HEK293T (cell line): ENCODE measurements at regions not wholly inside any gene's neighbourhood (a gene's known extent, or its start where the extent isn't known, plus 50 kb on each side); places are given as distances from the start of the nearest gene placed in this dataset.

Experiments used
- ARNT ChIP-seq: fragments of 450-650 bp; IDR thresholded peaks from 2 replicates; pipeline ENCODE4 v1.6.1; 2017; ENCODE audit warnings: mild to moderate bottlenecking
- ELF4 ChIP-seq: fragments of 450-650 bp; IDR thresholded peaks from 2 replicates; pipeline ENCODE4 v1.6.1; 2017; ENCODE audit warnings: antibody characterized with exemption
- FOXM1 ChIP-seq: fragments of 450-650 bp; IDR thresholded peaks from 2 replicates; pipeline ENCODE4 v1.6.1; 2017; ENCODE audit warnings: mild to moderate bottlenecking, borderline replicate concordance
- L3MBTL2 ChIP-seq: fragments of 450-650 bp; conservative IDR thresholded peaks from 2 replicates; pipeline ENCODE4 v1.6.1; 2016; ENCODE audit warnings: mild to moderate bottlenecking
- NFRKB ChIP-seq: fragments of 450-650 bp; IDR thresholded peaks from 2 replicates; pipeline ENCODE4 v1.6.1; 2016; ENCODE audit warnings: mild to moderate bottlenecking, moderate library complexity
- SP1 ChIP-seq: fragments of 450-650 bp; IDR thresholded peaks from 2 replicates; pipeline ENCODE4 v1.6.1; 2017
- SUZ12 ChIP-seq: fragments of 450-650 bp; IDR thresholded peaks from 2 replicates; pipeline ENCODE4 v1.6.1; 2016; ENCODE audit warnings: mild to moderate bottlenecking
- ZNF384 ChIP-seq: fragments of 450-650 bp; IDR thresholded peaks from 2 replicates; pipeline ENCODE4 v1.6.1; 2016

GRCh38 chr10:4351723-4352413 is 474.1 kb upstream of the AKR1E2 start:
- TF ChIP-seq ELF4 (no peak), NFRKB (no peak), L3MBTL2 (no peak), FOXM1 (no peak), SUZ12 (no peak), SP1 (no peak), ZNF384 (no peak), ARNT (no peak)
